Kidney (tissue), 13 donors: ENCODE measurements at regions not wholly inside any gene's neighbourhood (a gene's known extent, or its start where the extent isn't known, plus 50 kb on each side); places are given as distances from the start of the nearest gene placed in this dataset.

Experiments used
- DNase-seq, 5 donors: peaks; one replicate each; pipeline ENCODE4 v3.0.0-alpha.2; 2013 to 2020
- FAIRE-seq: peaks from 2 replicates; lab custom pipeline; 2012; peaks lifted over from hg19 to GRCh38; lab: Jason Lieb, UNC
- H3K27ac ChIP-seq, 2 donors: one replicate each; pipeline ENCODE4 v1.7.0; 2013; ENCODE audit warnings: low read depth in 2 of 2, low read length in 2 of 2, inconsistent platforms in 1 of 2
- H3K27me3 ChIP-seq: one replicate; pipeline ENCODE4 v1.7.1; 2013; ENCODE audit warnings: low read length, inconsistent platforms; ENCODE audit not compliant: control insufficient read depth, insufficient read depth
- H3K36me3 ChIP-seq, 3 donors: one replicate each; pipeline versions ENCODE4 v1.7.0 to v1.7.1; 2013; ENCODE audit warnings: low read length in 3 of 3, control low read depth in 1 of 3, inconsistent platforms in 1 of 3; ENCODE audit not compliant: insufficient read depth in 3 of 3, control insufficient read depth in 2 of 3
- H3K4me1 ChIP-seq, 3 donors: one replicate each; pipeline versions ENCODE4 v1.7.0 to v1.7.1; 2013; ENCODE audit warnings: low read length in 3 of 3, inconsistent platforms in 1 of 3, low read depth in 1 of 3; ENCODE audit not compliant: control insufficient read depth in 2 of 3, insufficient read depth in 2 of 3
- H3K4me3 ChIP-seq, 3 donors: one replicate each; pipeline versions ENCODE4 v1.7.0 to v1.8.1; 2013; ENCODE audit warnings: low read length in 3 of 3, control low read depth in 1 of 3, inconsistent platforms in 1 of 3
- H3K9ac ChIP-seq, 3 donors: one replicate each; pipeline versions ENCODE4 v1.7.0 to v1.7.1; 2013; ENCODE audit warnings: low read length in 3 of 3, control low read depth in 1 of 3, inconsistent platforms in 1 of 3
- H3K9me3 ChIP-seq, 3 donors: one replicate each; pipeline versions ENCODE4 v1.7.0 to v1.7.1; 2013; ENCODE audit warnings: low read length in 3 of 3, control low read depth in 1 of 3, inconsistent platforms in 1 of 3; ENCODE audit not compliant: control insufficient read depth in 2 of 3, insufficient read depth in 1 of 3
- CTCF ChIP-seq: IDR thresholded peaks from 3 replicates; pipeline ENCODE4 v1.5.1; 2012; ENCODE audit warnings: mild to moderate bottlenecking, moderate library complexity, borderline replicate concordance; ENCODE audit not compliant: insufficient read depth; ENCODE audit errors: extremely low read depth
- intact Hi-C: fragments of 100-400 bp; cut with DNase I; formaldehyde crosslinking; loops from one replicate; pipeline ENCODE4 v1.11.1; 2022
- donor health status: control.
- donor health status: control.
- donor health status: control.
- donor health status: control.
- donor health status: control.
- donor health status: DM: yes; HTN: yes; CAD: no.
- donor health status: Normal renal cell carcinoma (clear cell type).

GRCh38 chr6:8536122-8536521 lies 100.8 kb upstream of the SLC35B3 start:
- Histone ChIP-seq H3K27me3 (no peaks in the 10 kb centered on the region), H3K36me3 (no peaks in the 10 kb centered on the region), H3K9ac (no peak overlapping the region), H3K9me3 (peaks cover 0 to 9% (median 0%) of the 10 kb centered on the region in 3 donors), H3K4me1 (no peaks in the 10 kb centered on the region), H3K27ac (no peak overlapping the region), H3K4me3 (no peak overlapping the region)
- TF ChIP-seq CTCF = no peak
- intact Hi-C loops = no loop called here
- DNase-seq (no peak), FAIRE-seq (no peak)

GRCh38 chr6:8535519-8535918 lies 100.2 kb upstream of the SLC35B3 start:
- Histone ChIP-seq H3K4me1 (no peaks in the 10 kb centered on the region), H3K27me3 (no peaks in the 10 kb centered on the region), H3K4me3 (no peak overlapping the region), H3K27ac (no peak overlapping the region), H3K9me3 (peaks cover 0 to 5% (median 0%) of the 10 kb centered on the region in 3 donors), H3K36me3 (no peaks in the 10 kb centered on the region), H3K9ac (no peak overlapping the region)
- no peak for FAIRE-seq
- intact Hi-C loops = no loop called here
- no peak for TF ChIP-seq CTCF
- no peak for DNase-seq

DNA sequence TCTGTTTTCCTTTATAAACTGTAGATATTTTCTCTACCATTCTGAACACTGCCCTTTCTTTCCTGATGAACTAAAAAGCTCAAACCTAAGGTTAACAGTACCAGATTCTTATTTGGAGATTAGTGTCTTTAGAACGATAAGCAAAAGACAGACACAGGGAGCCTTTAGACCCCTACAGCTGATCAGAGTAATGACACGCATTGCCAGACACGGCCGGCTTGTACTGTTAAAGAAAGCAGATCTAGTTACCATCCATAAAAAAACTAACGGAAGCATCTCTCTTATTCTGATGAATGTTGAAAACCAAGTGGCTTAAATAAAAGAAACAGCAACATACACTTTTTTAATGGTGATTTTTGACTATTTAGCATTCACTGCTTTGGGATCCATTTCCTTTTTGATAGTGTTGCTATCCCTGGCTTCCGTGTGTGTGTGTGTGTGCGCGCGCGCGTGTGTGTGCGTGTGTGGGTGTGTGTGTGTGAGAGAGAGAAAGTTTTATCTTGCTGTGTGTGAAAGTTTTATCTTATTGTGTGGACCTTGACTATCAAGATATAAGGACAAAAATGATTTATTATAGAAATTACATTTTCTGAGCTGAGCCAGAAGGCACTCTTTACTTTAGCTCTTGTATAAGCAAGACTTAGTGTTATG lies 95.6 kb upstream of the SLC35B3 start:
- Histone ChIP-seq H3K4me1 (no peaks in the 10 kb centered on the region), H3K4me3 (peak overlapping the region; percentile 44 to 59 (median 52)), H3K36me3 (no peaks in the 10 kb centered on the region), H3K9me3 (no peaks in the 10 kb centered on the region), H3K27me3 (no peaks in the 10 kb centered on the region), H3K9ac (no peak overlapping the region), H3K27ac (no peak overlapping the region)
- intact Hi-C loops = no loop called here
- FAIRE-seq (no peak), DNase-seq (peak in 3 of 5 donors; percentile 18 to 53 (median 34))
- TF ChIP-seq CTCF = no peak

GRCh38 chr6:8529250-8529649 lies 93.9 kb upstream of the SLC35B3 start:
- H3K36me3 ChIP-seq = no peaks in the 10 kb centered on the region
- no peak for DNase-seq
- H3K27ac ChIP-seq = no peak overlapping the region
- no peaks in the 10 kb centered on the region for H3K27me3 ChIP-seq
- H3K9me3 ChIP-seq = no peaks in the 10 kb centered on the region
- H3K9ac ChIP-seq = no peak overlapping the region
- intact Hi-C loops = no loop called here
- no peak for FAIRE-seq
- no peak overlapping the region for H3K4me3 ChIP-seq
- TF ChIP-seq CTCF = no peak
- H3K4me1 ChIP-seq = no peaks in the 10 kb centered on the region
